ENCODE measurements at regions not wholly inside any gene's neighbourhood (a gene's known extent, or its start where the extent isn't known, plus 50 kb on each side); places are given as distances from the start of the nearest gene placed in this dataset.

GRCh38 chr2:12389344-12390045 lies 327.2 kb upstream of the TRIB2 start:
- no peak for DNase-seq

GRCh38 chr2:12391116-12391515 lies 325.6 kb upstream of the TRIB2 start:
- DNase-seq: peak; percentile 5 to 16

GRCh38 chr2:12396699-12397098 lies 320.0 kb upstream of the TRIB2 start:
- DNase-seq: no peak

- no peak for DNase-seq
These were observed 318.9 kb upstream of the TRIB2 start for GRCh38 chr2:12397854-12398253.

- DNase-seq: peak; percentile 17 to 25
These were observed 317.5 kb upstream of the TRIB2 start for GRCh38 chr2:12399240-12399639.

GRCh38 chr2:12400543-12400942 lies 316.2 kb upstream of the TRIB2 start:
- no peak for DNase-seq

- DNase-seq: no peak
These were observed 314.1 kb upstream of the TRIB2 start for GRCh38 chr2:12402440-12403139.

- no peak for DNase-seq
These were observed 312.2 kb upstream of the TRIB2 start for GRCh38 chr2:12404497-12404896.

- no peak for DNase-seq
These were observed 309.6 kb upstream of the TRIB2 start for GRCh38 chr2:12407160-12407559.

GRCh38 chr2:12412898-12413305 lies 303.8 kb upstream of the TRIB2 start:
- DNase-seq: no peak

GRCh38 chr2:12415536-12415935 lies 301.2 kb upstream of the TRIB2 start:
- no peak for DNase-seq

- peak in 1 of 2 experiments; percentile 16 for DNase-seq
These were observed 300.1 kb upstream of the TRIB2 start for GRCh38 chr2:12416600-12416999.

- no peak for DNase-seq
These were observed 298.9 kb upstream of the TRIB2 start for GRCh38 chr2:12417786-12418185.

- DNase-seq: no peak
These were observed 296.9 kb upstream of the TRIB2 start for GRCh38 chr2:12419803-12420202.

GRCh38 chr2:12421046-12421445 lies 295.7 kb upstream of the TRIB2 start:
- no peak for DNase-seq

- DNase-seq: no peak
These were observed 292.5 kb upstream of the TRIB2 start for GRCh38 chr2:12424219-12424618.

- no peak for DNase-seq
These were observed 291.9 kb upstream of the TRIB2 start for GRCh38 chr2:12424809-12425208.

GRCh38 chr2:12428324-12428723 lies 288.4 kb upstream of the TRIB2 start:
- DNase-seq: no peak

GRCh38 chr2:12428786-12429185 lies 287.9 kb upstream of the TRIB2 start:
- no peak for DNase-seq

GRCh38 chr2:12429779-12430406 lies 286.8 kb upstream of the TRIB2 start:
- no peak for DNase-seq

GRCh38 chr2:12430407-12431133 lies 286.2 kb upstream of the TRIB2 start:
- DNase-seq: no peak

GRCh38 chr2:12432985-12433625 lies 283.6 kb upstream of the TRIB2 start:
- no peak for DNase-seq

GRCh38 chr2:12433626-12433990 lies 283.1 kb upstream of the TRIB2 start:
- peak in 1 of 2 experiments; percentile 10 for DNase-seq

All from NCI-H526 (cell line).